OCI-LY1 (cell line): ENCODE measurements at regions not wholly inside any gene's neighbourhood (a gene's known extent, or its start where the extent isn't known, plus 50 kb on each side); places are given as distances from the start of the nearest gene placed in this dataset.

ENCODE experiments used
- H2AFZ ChIP-seq: fragments of 200-600 bp; sonication (generic), shearing (Covaris generic); 2 replicates; pipeline ENCODE4 v1.6.0; 2014; ENCODE audit warnings: antibody characterized with exemption, mild to moderate bottlenecking, low read length
- H3F3A ChIP-seq: fragments of 200-600 bp; sonication (generic), shearing (Covaris generic); 2 replicates; pipeline ENCODE4 v1.6.0; 2014; ENCODE audit warnings: mild to moderate bottlenecking, antibody characterized with exemption, low read length, moderate library complexity; ENCODE audit not compliant: insufficient read depth
- H3K27ac ChIP-seq: fragments of 200-600 bp; sonication (generic); 2 replicates; pipeline ENCODE4 v1.5.1; 2014; ENCODE audit warnings: low read length, mixed run types, mild to moderate bottlenecking, low read depth; ENCODE audit not compliant: poor library complexity, severe bottlenecking
- H3K27me3 ChIP-seq: fragments of 200-600 bp; sonication (generic); 2 replicates; pipeline ENCODE4 v1.6.0; 2014; ENCODE audit warnings: antibody characterized with exemption, mild to moderate bottlenecking, low read length, moderate library complexity; ENCODE audit not compliant: insufficient read depth
- H3K36me3 ChIP-seq: fragments of 200-600 bp; sonication (generic); 2 replicates; pipeline ENCODE4 v1.6.1; 2014; ENCODE audit warnings: mild to moderate bottlenecking, antibody characterized with exemption, low read length, moderate library complexity, mixed read lengths; ENCODE audit not compliant: insufficient read depth
- H3K4me1 ChIP-seq: fragments of 200-600 bp; sonication (generic); 2 replicates; pipeline ENCODE4 v1.5.1; 2014; ENCODE audit warnings: mild to moderate bottlenecking, low read length, moderate library complexity; ENCODE audit not compliant: insufficient read depth, severe bottlenecking
- H3K4me2 ChIP-seq: fragments of 200-600 bp; sonication (generic), shearing (Covaris generic); 2 replicates; pipeline ENCODE4 v1.6.1; 2014; ENCODE audit warnings: low read length
- H3K4me3 ChIP-seq: fragments of 200-600 bp; sonication (generic); 2 replicates; pipeline ENCODE4 v1.5.1; 2014; ENCODE audit warnings: low read length, low read depth, mild to moderate bottlenecking, mixed read lengths; ENCODE audit not compliant: poor library complexity, severe bottlenecking
- H3K79me2 ChIP-seq: fragments of 200-600 bp; shearing (Covaris generic); 2 replicates; pipeline ENCODE4 v1.6.1; 2016; ENCODE audit warnings: mixed run types, low read length, mixed read lengths; ENCODE audit not compliant: insufficient read depth
- H3K9ac ChIP-seq: fragments of 200-600 bp; sonication (generic), shearing (Covaris generic); 2 replicates; pipeline ENCODE4 v1.6.1; 2014; ENCODE audit warnings: mild to moderate bottlenecking, low read length, mixed read lengths
- H3K9me2 ChIP-seq: fragments of 200-600 bp; sonication (generic), shearing (Covaris generic); 2 replicates; pipeline ENCODE4 v1.6.1; 2014; ENCODE audit warnings: low read depth, mild to moderate bottlenecking, low read length, mixed read lengths
- H3K9me3 ChIP-seq: fragments of 200-600 bp; shearing (Covaris generic); 2 replicates; pipeline ENCODE4 v1.6.1; 2014; ENCODE audit warnings: low read length, mixed read lengths
- H4K20me1 ChIP-seq: fragments of 200-600 bp; sonication (generic), shearing (Covaris generic); 2 replicates; pipeline ENCODE4 v1.6.0; 2016; ENCODE audit warnings: mild to moderate bottlenecking, low read length; ENCODE audit not compliant: insufficient read depth
- CTCF ChIP-seq: fragments of 200-600 bp; sonication (generic), shearing (Covaris generic); IDR thresholded peaks from 2 replicates; pipeline ENCODE4 v1.5.1; 2017; ENCODE audit warnings: mild to moderate bottlenecking, antibody characterized with exemption, low read length, moderate library complexity, mixed read lengths
- EZH2 ChIP-seq: fragments of 200-600 bp; sonication (generic), shearing (Covaris generic); IDR thresholded peaks from 2 replicates; pipeline ENCODE4 v1.8.0; 2017; ENCODE audit warnings: borderline replicate concordance, mixed run types, mild to moderate bottlenecking, antibody characterized with exemption, low read length, moderate library complexity, mixed read lengths

- TF ChIP-seq EZH2 (no peak), CTCF (no peak)
- no peak overlapping the region for H2AFZ ChIP-seq
Measured at GRCh38 chr12:65522956-65523860, 244.7 kb downstream of the MSRB3 start.

GRCh38 chr12:65524666-65525065 is 246.2 kb downstream of the MSRB3 start:
- Histone ChIP-seq H3K9me3 (no peaks in the 10 kb centered on the region), H2AFZ (no peak overlapping the region), H3K36me3 (no peaks in the 10 kb centered on the region), H3K4me3 (no peak overlapping the region), H3K4me2 (no peak overlapping the region), H3F3A (no peaks in the 10 kb centered on the region), H3K27ac (no peak overlapping the region), H3K9ac (no peak overlapping the region), H3K4me1 (no peaks in the 10 kb centered on the region), H3K79me2 (no peaks in the 10 kb centered on the region), H3K9me2 (no peaks in the 10 kb centered on the region), H4K20me1 (no peaks in the 10 kb centered on the region), H3K27me3 (no peaks in the 10 kb centered on the region)
- TF ChIP-seq CTCF (no peak), EZH2 (no peak)

More at GRCh38 chr12:65522956-65523860, 244.7 kb downstream of the MSRB3 start:
- Histone ChIP-seq H3K79me2 (no peaks in the 10 kb centered on the region), H3K9me3 (no peaks in the 10 kb centered on the region), H3K9ac (no peak overlapping the region), H3K4me3 (no peak overlapping the region), H3F3A (no peaks in the 10 kb centered on the region), H3K4me1 (no peaks in the 10 kb centered on the region), H3K4me2 (no peak overlapping the region), H3K36me3 (no peaks in the 10 kb centered on the region), H3K9me2 (no peaks in the 10 kb centered on the region), H3K27ac (no peak overlapping the region), H3K27me3 (no peaks in the 10 kb centered on the region), H4K20me1 (no peaks in the 10 kb centered on the region)

GRCh38 chr12:65525491-65526141 is 247.1 kb downstream of the MSRB3 start:
- no peaks in the 10 kb centered on the region for H3F3A ChIP-seq
- no peak overlapping the region for H2AFZ ChIP-seq
- no peaks in the 10 kb centered on the region for H3K9me3 ChIP-seq
- H3K79me2 ChIP-seq, result no peaks in the 10 kb centered on the region
- no peaks in the 10 kb centered on the region for H3K4me1 ChIP-seq
- no peak for TF ChIP-seq CTCF
- TF ChIP-seq EZH2, result no peak
- H3K27me3 ChIP-seq, result no peaks in the 10 kb centered on the region
- no peak overlapping the region for H3K4me2 ChIP-seq
- H3K9me2 ChIP-seq, result no peaks in the 10 kb centered on the region
- no peak overlapping the region for H3K4me3 ChIP-seq
- H3K9ac ChIP-seq, result no peak overlapping the region
- no peaks in the 10 kb centered on the region for H3K36me3 ChIP-seq
- H4K20me1 ChIP-seq, result no peaks in the 10 kb centered on the region
- no peak overlapping the region for H3K27ac ChIP-seq
